ENCODE measurements at regions not wholly inside any gene's neighbourhood (a gene's known extent, or its start where the extent isn't known, plus 50 kb on each side); places are given as distances from the start of the nearest gene placed in this dataset.
A peak's percentile ranks its signal among the peaks of the same experiment; 100 is the strongest.

- DNase-seq, result no peak
Observed at GRCh38 chr10:124346831-124347230, 71.9 kb downstream of the OAT start.

DNA sequence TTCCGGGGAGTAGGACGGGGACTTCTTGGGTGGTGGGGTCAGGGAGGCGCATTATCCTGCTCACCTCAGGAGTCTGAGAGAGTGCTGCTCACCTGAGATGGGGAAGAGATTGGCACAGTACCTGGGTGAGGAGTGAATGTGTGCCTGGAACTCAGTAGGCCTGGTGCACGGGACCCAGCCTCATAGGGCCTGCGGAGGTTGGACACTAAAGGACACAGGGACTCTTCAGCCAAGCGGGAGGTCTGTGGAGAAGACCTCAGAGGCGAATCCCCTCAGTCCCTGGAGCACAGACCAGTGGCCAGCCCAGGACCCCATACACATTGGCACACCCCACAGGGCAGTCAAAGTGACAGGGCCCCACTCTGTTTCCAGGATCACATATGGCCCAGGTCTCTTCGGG, 73.2 kb downstream of the OAT start:
- DNase-seq, result no peak

DNA sequence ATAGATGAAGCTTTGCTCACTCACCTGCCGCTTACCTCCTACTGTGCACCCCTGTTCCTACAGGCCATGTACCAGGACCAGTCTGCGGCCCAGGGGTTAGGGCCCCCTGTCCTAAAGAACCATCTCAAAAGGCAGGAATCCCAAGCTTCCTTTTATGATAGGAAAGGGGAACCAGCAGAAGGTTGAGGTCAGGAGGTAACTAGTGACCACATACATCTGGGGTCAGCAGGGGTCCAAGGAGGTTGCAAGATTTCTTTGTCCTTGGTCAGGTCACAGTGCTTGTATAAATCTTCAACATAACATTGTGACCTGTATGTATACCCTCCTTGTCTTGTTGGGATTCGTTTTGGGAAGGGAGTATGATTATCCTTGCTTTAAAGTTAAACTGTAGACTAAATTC, 73.8 kb downstream of the OAT start:
- no peak for DNase-seq

GRCh38 chr10:124344266-124344590, 74.5 kb downstream of the OAT start:
- no peak for DNase-seq

DNA sequence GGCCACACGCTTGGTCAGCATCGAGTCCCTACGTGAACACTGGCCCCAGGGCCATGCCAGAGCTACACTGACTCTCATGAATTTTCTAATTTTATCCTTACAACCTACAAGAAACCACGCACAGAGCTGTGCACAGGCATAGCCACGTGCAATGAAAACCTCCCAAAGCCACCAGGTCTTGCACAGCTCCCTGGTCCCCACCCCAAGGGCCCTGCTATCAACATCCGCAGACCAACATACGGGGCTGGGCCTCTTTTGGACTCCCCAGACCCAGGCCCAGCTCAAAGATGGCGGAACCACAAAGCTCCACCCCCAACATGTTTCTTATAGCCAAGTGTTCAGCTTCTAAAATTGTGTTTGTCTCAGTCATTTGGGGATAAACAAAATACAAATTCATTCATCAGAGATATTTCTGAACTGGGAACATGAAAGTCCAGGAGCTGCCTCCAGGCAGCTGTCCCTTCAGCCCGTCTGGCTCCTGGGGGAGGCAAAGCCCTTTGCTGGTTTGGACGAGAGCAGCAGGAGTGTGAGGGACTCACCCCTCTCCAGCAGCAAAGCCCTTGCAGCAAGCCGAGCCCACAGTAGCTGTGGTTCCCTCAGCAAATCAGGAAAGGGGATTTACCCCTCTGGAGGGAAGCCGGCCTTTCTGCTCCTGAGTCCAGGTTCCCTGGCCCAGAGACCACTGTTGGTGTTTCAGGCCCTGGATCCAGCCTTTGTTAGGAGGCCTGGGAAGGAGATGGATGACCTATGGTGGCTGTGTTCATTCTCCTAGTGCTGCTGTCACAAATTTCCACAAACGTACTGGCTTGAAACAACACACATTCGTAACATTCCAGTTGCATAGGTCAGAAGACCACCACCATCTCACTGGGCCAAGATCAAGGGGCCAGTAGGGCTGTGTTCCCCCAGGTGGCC, 75.1 kb downstream of the OAT start:
- no peak for DNase-seq

- no peak for DNase-seq
Observed at GRCh38 chr10:124342821-124343170, 75.9 kb downstream of the OAT start.

DNA sequence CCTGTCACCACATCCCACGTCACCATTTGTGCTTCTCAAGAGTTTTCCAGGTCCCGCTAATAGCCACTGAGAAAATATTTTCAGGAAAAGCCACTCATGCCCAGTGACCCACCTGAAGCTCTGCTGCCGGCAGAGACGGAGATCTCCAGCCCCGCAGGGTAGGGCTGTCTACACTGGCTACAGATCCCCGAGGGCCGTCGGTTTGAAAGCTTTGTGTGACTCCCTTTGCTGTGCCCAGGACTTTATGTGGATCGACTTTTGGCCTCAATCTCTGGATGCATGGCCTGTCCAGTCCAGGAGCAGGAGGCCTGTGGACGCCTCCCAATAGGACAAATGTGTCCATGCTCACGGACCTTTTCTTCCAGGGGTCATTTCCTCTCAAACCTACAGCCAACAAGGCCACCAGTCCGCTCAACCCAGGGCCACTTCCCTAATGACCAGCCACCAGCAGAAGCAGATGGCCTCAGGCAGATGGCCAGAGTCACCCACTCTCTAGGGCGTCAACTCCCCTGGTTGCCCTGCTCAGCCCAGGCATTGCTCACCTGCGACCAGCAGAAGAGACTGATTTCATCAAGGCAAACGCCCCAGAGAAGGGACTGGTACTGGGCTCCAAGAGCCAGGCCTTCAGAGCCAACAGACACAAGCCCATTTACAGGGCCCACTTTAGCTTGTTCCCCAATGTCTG, 76.4 kb downstream of the OAT start:
- DNase-seq, result no peak

GRCh38 chr10:124341768-124342135, 77.0 kb downstream of the OAT start:
- peak; percentile 9 to 36 for DNase-seq

GRCh38 chr10:124340033-124340760, 78.5 kb downstream of the OAT start:
- no peak for DNase-seq

DNA sequence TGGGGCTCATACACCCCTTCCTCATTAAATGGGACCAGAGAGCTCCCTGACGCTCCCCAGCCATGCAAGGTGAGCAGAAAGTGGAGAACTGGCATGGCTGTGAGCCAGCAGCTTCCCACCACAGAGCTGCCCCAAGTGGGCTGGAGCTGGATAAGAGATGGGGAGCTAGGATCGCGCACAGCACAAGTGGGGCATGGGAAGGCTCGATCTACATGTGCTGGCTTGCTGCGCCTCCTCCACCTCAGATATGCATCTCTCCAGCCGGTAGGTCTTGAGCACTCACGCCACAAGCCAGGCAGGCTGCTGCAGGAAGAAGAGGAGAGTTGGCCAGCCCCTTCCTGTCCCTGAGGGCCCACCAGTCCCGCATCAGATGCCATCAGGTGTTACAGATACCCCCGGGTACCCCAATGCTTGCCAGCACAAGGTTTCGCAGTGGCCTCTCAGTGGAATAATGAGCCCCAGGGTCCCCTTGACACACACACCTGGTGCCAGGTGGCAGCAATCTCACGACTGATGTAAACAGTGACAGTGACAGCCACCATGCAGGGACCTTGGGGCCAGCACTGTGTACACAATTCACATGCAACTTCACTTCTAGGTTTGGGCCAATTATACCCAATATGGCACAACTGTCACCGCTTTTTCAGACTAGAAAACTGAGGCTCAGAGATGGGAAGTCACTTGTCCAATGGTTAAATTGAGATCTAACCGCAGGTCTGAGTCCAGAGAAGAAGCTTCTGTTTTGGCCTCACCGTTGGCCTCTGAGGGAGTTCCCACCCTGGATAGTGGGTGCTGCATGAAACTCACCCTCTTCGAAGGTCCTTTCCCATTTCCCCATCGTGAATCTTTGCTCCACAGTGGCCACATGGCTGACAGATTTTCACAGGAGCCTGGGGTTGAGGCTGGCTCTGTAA, 79.3 kb downstream of the OAT start:
- DNase-seq, result no peak

GRCh38 chr10:124338276-124338925, 80.3 kb downstream of the OAT start:
- DNase-seq, result no peak

GRCh38 chr10:124336186-124336585, 82.5 kb downstream of the OAT start:
- no peak for DNase-seq

- DNase-seq, result no peak
Observed at GRCh38 chr10:124333931-124334330, 84.8 kb downstream of the OAT start.

DNA sequence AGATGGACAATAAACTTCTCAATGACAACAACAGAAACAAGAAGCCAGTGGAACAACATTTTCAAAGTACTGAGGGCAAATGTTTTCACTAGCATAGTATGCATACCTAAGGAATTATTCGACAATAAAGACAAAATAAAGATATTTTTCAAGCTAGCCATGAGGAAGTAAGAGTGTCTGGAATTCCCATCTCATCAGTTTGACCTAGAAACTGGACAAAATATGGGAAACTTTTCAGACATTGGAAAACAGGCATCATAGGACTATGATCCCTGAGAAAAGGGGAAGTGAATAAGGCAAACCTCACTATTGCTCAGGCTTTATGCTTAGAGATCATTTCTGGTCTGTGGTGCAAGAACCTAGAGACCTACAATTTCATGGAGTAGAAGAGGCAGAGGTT, 86.3 kb downstream of the OAT start:
- DNase-seq, result no peak

DNA sequence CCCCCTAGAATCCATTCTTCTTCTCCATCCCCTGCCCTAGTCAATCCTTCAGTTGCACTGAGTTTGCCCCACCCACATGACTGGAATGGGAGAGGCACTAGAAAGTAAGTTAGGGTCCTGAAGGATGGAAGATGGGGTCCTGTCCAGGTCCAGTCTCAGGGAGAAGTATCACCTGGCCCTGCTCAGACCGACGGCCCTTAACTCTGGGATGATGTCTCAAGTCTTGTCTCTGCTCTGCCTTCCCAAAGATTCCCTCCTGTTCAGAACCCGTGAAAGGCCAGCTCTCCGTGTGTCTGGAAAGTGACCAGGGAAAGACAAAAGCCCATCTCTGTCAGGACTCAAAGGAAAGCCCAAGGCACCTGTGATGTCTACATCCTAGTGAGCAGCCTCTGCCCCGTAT, 88.8 kb downstream of the OAT start:
- DNase-seq, result no peak

- no peak for DNase-seq
Observed at GRCh38 chr10:124329362-124329761, 89.4 kb downstream of the OAT start.

- DNase-seq, result no peak
Observed at GRCh38 chr10:124328477-124329220, 90.1 kb downstream of the OAT start.

DNA sequence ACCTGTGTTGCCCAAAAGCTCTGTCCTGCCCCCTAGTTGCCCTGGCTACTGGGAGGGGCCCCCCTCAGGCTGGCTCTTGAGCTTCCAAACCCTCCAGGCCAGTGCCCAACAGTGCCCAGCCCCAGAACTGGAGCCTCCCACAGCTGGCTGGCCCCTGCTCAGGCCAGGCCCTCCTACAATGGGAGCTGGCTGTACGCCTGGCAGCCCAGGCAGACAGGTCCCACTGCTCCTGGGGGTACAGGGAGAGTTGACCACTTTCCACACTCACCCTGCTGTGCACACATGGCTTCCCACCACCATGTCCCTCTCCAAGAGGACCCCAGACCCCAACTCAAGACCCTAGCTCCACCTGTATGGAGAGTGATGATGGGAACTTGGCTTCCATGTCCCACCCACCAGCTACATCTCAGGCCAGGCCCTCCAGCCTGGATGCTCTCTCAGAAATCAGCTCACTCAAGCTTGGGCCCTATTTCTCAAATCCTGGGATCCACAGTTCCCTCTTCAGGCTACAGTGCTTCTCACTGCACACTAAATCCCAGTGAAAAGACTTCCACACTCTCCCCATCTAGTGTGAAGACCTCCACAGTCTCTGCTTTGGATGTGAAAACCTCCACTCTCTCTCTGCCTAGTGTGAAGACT, 92.6 kb downstream of the OAT start:
- DNase-seq, result no peak

GRCh38 chr10:124325633-124325914, 93.1 kb downstream of the OAT start:
- no peak for DNase-seq

DNA sequence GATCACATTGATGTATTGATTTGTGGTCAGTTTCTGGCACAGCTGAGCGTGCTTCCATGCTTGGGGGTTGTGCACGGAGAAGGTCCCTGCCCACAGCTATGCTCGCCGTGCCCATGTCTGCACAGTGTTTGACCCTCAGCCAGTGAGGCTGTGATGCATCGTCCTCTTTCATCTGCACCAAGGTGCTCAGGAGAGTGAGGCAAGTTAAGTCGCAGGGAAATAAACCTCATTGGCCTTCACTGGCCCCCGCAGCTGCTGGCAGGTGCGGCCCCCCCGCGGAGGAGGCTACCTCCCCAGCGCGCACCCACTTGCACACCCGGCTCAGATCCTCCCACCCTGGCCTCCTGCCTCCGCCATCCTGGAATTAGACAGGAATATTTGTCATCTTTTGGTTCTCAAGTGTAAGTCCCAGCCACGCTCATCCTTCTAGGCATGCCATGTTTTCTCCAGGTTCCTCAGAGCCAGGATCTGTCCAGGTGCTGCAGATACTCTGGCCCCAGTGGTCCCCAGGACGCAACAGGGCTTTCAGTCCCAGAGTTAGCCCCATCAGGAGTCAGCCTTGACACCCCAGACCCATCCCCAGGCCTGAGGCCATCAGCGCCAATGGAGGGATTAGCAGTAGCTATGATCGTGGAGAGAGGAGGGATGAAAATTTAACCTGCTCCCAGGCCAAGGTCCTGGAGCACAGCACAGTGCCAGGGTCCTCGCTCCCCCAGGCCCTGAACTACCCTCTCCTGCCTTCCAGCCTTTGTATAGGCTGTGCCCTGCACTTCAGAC, 93.7 kb downstream of the OAT start:
- no peak for DNase-seq

DNA sequence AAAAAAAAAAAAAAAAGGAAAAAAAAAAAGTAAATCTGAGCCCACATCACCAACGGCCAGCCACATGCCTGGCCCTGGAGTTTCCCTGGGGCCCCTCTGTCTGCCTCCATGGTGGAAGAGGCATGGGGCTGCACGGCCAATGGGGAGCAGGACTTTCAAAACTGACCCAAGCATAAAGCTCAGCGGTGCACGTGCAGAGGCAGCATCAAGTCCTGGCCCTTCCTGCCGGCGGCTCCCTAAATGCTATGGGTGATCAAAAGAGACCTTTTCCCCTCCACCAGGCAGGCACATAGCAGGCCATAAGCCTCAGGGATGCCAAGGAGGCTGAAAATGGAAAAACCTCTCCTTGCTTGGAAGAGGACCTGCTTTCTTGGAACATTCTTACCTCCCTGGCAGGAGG, 94.3 kb downstream of the OAT start:
- no peak for DNase-seq

Data from activated CD4-positive, alpha-beta T cell treated with anti-CD3 and anti-CD28 coated beads, Interleukin-2, amount 50 U/mL, for 48 hours (primary cell).